Trophoblast cell (in vitro differentiated cells and primary cell): ENCODE measurements at regions not wholly inside any gene's neighbourhood (a gene's known extent, or its start where the extent isn't known, plus 50 kb on each side); places are given as distances from the start of the nearest gene placed in this dataset.

Experiments
- DNase-seq, 2 donors: peaks; one replicate each; pipeline ENCODE4 v3.0.0-alpha.2; 2016
- H2AFZ ChIP-seq: 2 replicates; pipeline ENCODE4 v1.6.1; 2013; ENCODE audit warnings: low read length, moderate library complexity, mild to moderate bottlenecking; ENCODE audit not compliant: insufficient read depth, poor library complexity
- H2AK5ac ChIP-seq: 2 replicates; pipeline ENCODE4 v1.6.1; 2013; ENCODE audit warnings: mild to moderate bottlenecking, low read length
- H2BK120ac ChIP-seq: 2 replicates; pipeline ENCODE4 v1.6.1; 2013; ENCODE audit warnings: low read length, mild to moderate bottlenecking, moderate library complexity; ENCODE audit not compliant: insufficient read depth, poor library complexity
- H2BK12ac ChIP-seq: 2 replicates; pipeline ENCODE4 v1.6.1; 2013; ENCODE audit warnings: mild to moderate bottlenecking, low read length, moderate library complexity
- H2BK5ac ChIP-seq: 2 replicates; pipeline ENCODE4 v1.6.1; 2013; ENCODE audit warnings: low read length, low read depth, moderate library complexity, mild to moderate bottlenecking; ENCODE audit not compliant: poor library complexity
- H3K14ac ChIP-seq: 2 replicates; pipeline ENCODE4 v1.6.1; 2013; ENCODE audit warnings: mild to moderate bottlenecking, low read length
- H3K18ac ChIP-seq: 2 replicates; pipeline ENCODE4 v1.6.1; 2013; ENCODE audit warnings: mild to moderate bottlenecking, low read length
- H3K23ac ChIP-seq: 2 replicates; pipeline ENCODE4 v1.6.1; 2013; ENCODE audit warnings: low read length
- H3K27ac ChIP-seq: 2 replicates; pipeline ENCODE4 v1.5.1; 2013; ENCODE audit warnings: low read depth, mild to moderate bottlenecking, inconsistent platforms, low read length, moderate library complexity
- H3K27me3 ChIP-seq: 2 replicates; pipeline ENCODE4 v1.6.1; 2013; ENCODE audit warnings: inconsistent platforms, mild to moderate bottlenecking, low read length, moderate library complexity; ENCODE audit not compliant: insufficient read depth
- H3K36me3 ChIP-seq, 2 experiments: 1 replicate in 1 of 2; 2 replicates in 1 of 2; pipeline ENCODE4 v1.6.1; 2013; ENCODE audit warnings: low read length in 2 of 2, mild to moderate bottlenecking in 2 of 2, moderate library complexity in 1 of 2; ENCODE audit not compliant: insufficient read depth in 2 of 2, control insufficient read depth in 1 of 2
- H3K4ac ChIP-seq: 2 replicates; pipeline ENCODE4 v1.6.1; 2013; ENCODE audit warnings: low read depth, mild to moderate bottlenecking, low read length, moderate library complexity
- H3K4me1 ChIP-seq, 2 experiments: 1 replicate in 1 of 2; 2 replicates in 1 of 2; pipeline ENCODE4 v1.6.1; 2013; ENCODE audit warnings: low read length in 2 of 2, mild to moderate bottlenecking in 2 of 2, moderate library complexity in 1 of 2; ENCODE audit not compliant: insufficient read depth in 2 of 2, control insufficient read depth in 1 of 2
- H3K4me2 ChIP-seq: 2 replicates; pipeline ENCODE4 v1.6.1; 2013; ENCODE audit warnings: inconsistent platforms, mild to moderate bottlenecking, low read length, moderate library complexity
- H3K4me3 ChIP-seq: 2 replicates; pipeline ENCODE4 v1.5.1; 2013; ENCODE audit warnings: mild to moderate bottlenecking, low read depth, low read length, inconsistent platforms
- H3K79me1 ChIP-seq: one replicate; pipeline ENCODE4 v1.6.1; 2013; ENCODE audit warnings: low read length
- H3K79me2 ChIP-seq: 2 replicates; pipeline ENCODE4 v1.6.1; 2013; ENCODE audit warnings: low read length, mild to moderate bottlenecking; ENCODE audit not compliant: control insufficient read depth, insufficient read depth, poor library complexity
- H3K9ac ChIP-seq: 2 replicates; pipeline ENCODE4 v1.6.1; 2013; ENCODE audit warnings: mild to moderate bottlenecking, low read length
- H3K9me3 ChIP-seq: 2 replicates; pipeline ENCODE4 v1.6.1; 2013; ENCODE audit warnings: low read depth, mild to moderate bottlenecking, control low read depth, inconsistent platforms, low read length; ENCODE audit not compliant: insufficient read depth
- H4K12ac ChIP-seq: 2 replicates; pipeline ENCODE4 v1.6.1; 2013; ENCODE audit warnings: low read depth, mild to moderate bottlenecking, low read length, moderate library complexity
- H4K8ac ChIP-seq: 2 replicates; pipeline ENCODE4 v1.6.1; 2013; ENCODE audit warnings: low read depth, mild to moderate bottlenecking, low read length, moderate library complexity
- H4K91ac ChIP-seq: one replicate; pipeline ENCODE4 v1.6.1; 2013; ENCODE audit warnings: low read depth, mild to moderate bottlenecking, low read length, moderate library complexity
- WGBS: extraction: QIAGEN DNeasy Blood & Tissue Kit; methylation state at CpG from one replicate; pipeline ENCODE4 v1.1.7; 2013; ENCODE audit warnings: missing lambda C conversion rate; ENCODE audit not compliant: insufficient read length, insufficient coverage; ENCODE audit errors: extremely low coverage; 5-methylcytosine and 5-hydroxymethylcytosine counted together

GRCh38 chr1:99083338-99083737 lies 78.7 kb upstream of the PLPPR5 start:
- WGBS, result no CpG with 5 or more reads among the region's 4 CpGs
- Histone ChIP-seq H3K79me1 (no peaks in the 10 kb centered on the region), H2BK120ac (no peak overlapping the region), H2AFZ (no peak overlapping the region), H2AK5ac (no peak overlapping the region), H4K12ac (no peak overlapping the region), H3K18ac (no peak overlapping the region), H3K9me3 (no peaks in the 10 kb centered on the region), H4K8ac (no peak overlapping the region), H2BK5ac (no peak overlapping the region), H3K9ac (no peak overlapping the region), H3K4me2 (no peak overlapping the region), H3K23ac (no peak overlapping the region), H3K79me2 (no peaks in the 10 kb centered on the region), H3K4me3 (no peak overlapping the region), H3K27ac (no peak overlapping the region), H3K36me3 (no peaks in the 10 kb centered on the region), H3K14ac (no peak overlapping the region), H3K27me3 (no peaks in the 10 kb centered on the region), H4K91ac (no peak overlapping the region), H3K4ac (no peak overlapping the region), H3K4me1 (no peaks in the 10 kb centered on the region), H2BK12ac (no peak overlapping the region)
- no peak for DNase-seq

- Histone ChIP-seq H3K36me3 (no peaks in the 10 kb centered on the region), H3K18ac (no peak overlapping the region), H3K14ac (no peak overlapping the region), H3K27me3 (no peaks in the 10 kb centered on the region), H3K9ac (no peak overlapping the region), H4K8ac (no peak overlapping the region), H3K4me3 (no peak overlapping the region), H2BK5ac (no peak overlapping the region), H3K79me2 (no peaks in the 10 kb centered on the region), H2AK5ac (no peak overlapping the region), H3K27ac (no peak overlapping the region), H2BK120ac (no peak overlapping the region), H2BK12ac (no peak overlapping the region), H3K23ac (no peak overlapping the region), H4K12ac (no peak overlapping the region), H3K4ac (no peak overlapping the region), H3K9me3 (no peaks in the 10 kb centered on the region), H3K79me1 (no peaks in the 10 kb centered on the region), H3K4me2 (no peak overlapping the region), H4K91ac (no peak overlapping the region), H3K4me1 (no peaks in the 10 kb centered on the region), H2AFZ (no peak overlapping the region)
- no peak for DNase-seq
- WGBS, result no CpG with 5 or more reads among the region's 1 CpG
Observed at GRCh38 chr1:99084562-99084961, 79.9 kb upstream of the PLPPR5 start.

- no peak overlapping the region for H3K4me2 ChIP-seq
- no CpG with 5 or more reads among the region's 1 CpG for WGBS
- no peak overlapping the region for H3K9ac ChIP-seq
- no peak for DNase-seq
- H3K18ac ChIP-seq, result no peak overlapping the region
- H3K27ac ChIP-seq, result no peak overlapping the region
- no peak overlapping the region for H4K91ac ChIP-seq
- H2BK120ac ChIP-seq, result no peak overlapping the region
- no peak overlapping the region for H2AK5ac ChIP-seq
- no peaks in the 10 kb centered on the region for H3K36me3 ChIP-seq
- H3K4ac ChIP-seq, result no peak overlapping the region
- no peak overlapping the region for H4K12ac ChIP-seq
- H3K9me3 ChIP-seq, result no peaks in the 10 kb centered on the region
- H3K4me1 ChIP-seq, result no peaks in the 10 kb centered on the region
- no peaks in the 10 kb centered on the region for H3K79me2 ChIP-seq
- H4K8ac ChIP-seq, result no peak overlapping the region
- no peaks in the 10 kb centered on the region for H3K27me3 ChIP-seq
- no peak overlapping the region for H2BK12ac ChIP-seq
- no peak overlapping the region for H2BK5ac ChIP-seq
- no peak overlapping the region for H3K14ac ChIP-seq
- H3K79me1 ChIP-seq, result no peaks in the 10 kb centered on the region
- H3K4me3 ChIP-seq, result no peak overlapping the region
- H3K23ac ChIP-seq, result no peak overlapping the region
- H2AFZ ChIP-seq, result no peak overlapping the region
Observed at GRCh38 chr1:99086057-99086456, 81.4 kb upstream of the PLPPR5 start.

- no peak overlapping the region for H3K23ac ChIP-seq
- H4K12ac ChIP-seq, result no peak overlapping the region
- H3K27me3 ChIP-seq, result no peaks in the 10 kb centered on the region
- H3K27ac ChIP-seq, result no peak overlapping the region
- no peaks in the 10 kb centered on the region for H3K79me1 ChIP-seq
- WGBS, result no CpG with 5 or more reads among the region's 1 CpG
- no peak overlapping the region for H2AK5ac ChIP-seq
- no peak overlapping the region for H3K9ac ChIP-seq
- DNase-seq, result no peak
- H3K14ac ChIP-seq, result no peak overlapping the region
- no peak overlapping the region for H3K4me2 ChIP-seq
- no peak overlapping the region for H2BK120ac ChIP-seq
- no peak overlapping the region for H4K91ac ChIP-seq
- H4K8ac ChIP-seq, result no peak overlapping the region
- no peak overlapping the region for H3K4me3 ChIP-seq
- no peaks in the 10 kb centered on the region for H3K9me3 ChIP-seq
- H3K4ac ChIP-seq, result no peak overlapping the region
- H2BK5ac ChIP-seq, result no peak overlapping the region
- no peaks in the 10 kb centered on the region for H3K79me2 ChIP-seq
- no peak overlapping the region for H2BK12ac ChIP-seq
- H3K4me1 ChIP-seq, result no peaks in the 10 kb centered on the region
- H2AFZ ChIP-seq, result no peak overlapping the region
- no peaks in the 10 kb centered on the region for H3K36me3 ChIP-seq
- no peak overlapping the region for H3K18ac ChIP-seq
Observed at GRCh38 chr1:99098589-99098988, 93.9 kb upstream of the PLPPR5 start.
